A549 (cell line): ENCODE measurements at regions not wholly inside any gene's neighbourhood (a gene's known extent, or its start where the extent isn't known, plus 50 kb on each side); places are given as distances from the start of the nearest gene placed in this dataset.

Experiments
- ATAC-seq, 2 experiments: fragments of 200-7000 bp in 1 of 2; fragments of >200 bp in 1 of 2; cut with Nextera tagmentation in 1 of 2; cut with Tn5 transposase in 1 of 2; 3 replicates each; pipeline versions ENCODE4 v1.8.0 to v1.9.1; 2018 to 2020; ENCODE audit warnings: mild to moderate bottlenecking in 1 of 2, moderate library complexity in 1 of 2
- CTCF ChIA-PET: fragments of 300-600 bp; sonication (Branson Sonifier 250); formaldehyde crosslinking; extraction: SDS; loops from one replicate; lab custom pipeline; 2021; ENCODE audit warnings: antibody characterized with exemption, inconsistent platforms; lab: Yijun Ruan, JAX
- POLR2A ChIA-PET: fragments of 350-600 bp; formaldehyde crosslinking; extraction: SDS; loops from one replicate; lab custom pipeline; 2021; ENCODE audit warnings: antibody characterized with exemption, inconsistent platforms; lab: Yijun Ruan, JAX
- DNase-seq, 2 experiments: peaks; one replicate each; pipeline versions ENCODE4 v3.0.0 to v3.0.0-alpha.2; 2011 to 2016; ENCODE audit warnings: low read depth in 1 of 2, low spot score in 1 of 2
- FAIRE-seq: peaks from 2 replicates; lab custom pipeline; 2011; peaks lifted over from hg19 to GRCh38; lab: Jason Lieb, UNC
- H3K27ac ChIP-seq, 2 experiments: fragments of >200 bp; sonication (Bioruptor Twin); formaldehyde crosslinking; 3 replicates each; pipeline ENCODE4 v1.5.1; 2016 to 2017
- H3K4me1 ChIP-seq: fragments of >200 bp; sonication (Bioruptor Twin); formaldehyde crosslinking; 3 replicates; pipeline ENCODE4 v1.6.1; 2016
- H3K4me2 ChIP-seq: fragments of >200 bp; sonication (Bioruptor Twin); formaldehyde crosslinking; 3 replicates; pipeline ENCODE4 v1.6.1; 2016
- H3K4me3 ChIP-seq: fragments of >200 bp; sonication (Bioruptor Twin); formaldehyde crosslinking; 3 replicates; pipeline ENCODE4 v1.5.1; 2016
- H3K9me3 ChIP-seq: fragments of >200 bp; sonication (Bioruptor Twin); formaldehyde crosslinking; 3 replicates; pipeline ENCODE4 v1.6.1; 2016
- BHLHE40 ChIP-seq: IDR thresholded peaks from 2 replicates; pipeline ENCODE4 v1.6.1; 2012; ENCODE audit warnings: low read depth, low read length, inconsistent platforms
- CBX2 ChIP-seq: fragments of 200-600 bp; sonication (generic); IDR thresholded peaks from 2 replicates; pipeline ENCODE4 v1.6.1; 2016; ENCODE audit warnings: low read depth, mild to moderate bottlenecking, borderline replicate concordance
- CEBPB ChIP-seq, 2 experiments: fragments of >200 bp in 1 of 2; sonication (Bioruptor Twin) in 1 of 2; formaldehyde crosslinking in 1 of 2; IDR thresholded peaks; 2 replicates each; pipeline ENCODE4 v1.6.1; 2012 to 2016
- EHF ChIP-seq: fragments of 250-450 bp; sonication (Bioruptor Pico); IDR thresholded peaks from 2 replicates; pipeline ENCODE4 v1.5.0; 2020; ENCODE audit warnings: mild to moderate bottlenecking
- EP300 ChIP-seq, 2 experiments: fragments of >200 bp; sonication (Bioruptor Twin); formaldehyde crosslinking; IDR thresholded peaks; 2 replicates in 1 of 2; 3 replicates in 1 of 2; pipeline ENCODE4 v1.6.1; 2016 to 2017
- FOSL2 ChIP-seq, 2 experiments: fragments of 450-650 bp in 1 of 2; fragments of >200 bp in 1 of 2; sonication (Bioruptor Twin) in 1 of 2; formaldehyde crosslinking; IDR thresholded peaks; 2 replicates each; pipeline versions ENCODE4 v1.5.0 to v1.6.1; 2016 to 2020; ENCODE audit warnings: mild to moderate bottlenecking in 1 of 2, moderate library complexity in 1 of 2
- HEYL ChIP-seq: fragments of 250-450 bp; sonication (Bioruptor Pico); IDR thresholded peaks from 2 replicates; pipeline ENCODE4 v1.8.0; 2021; ENCODE audit warnings: mild to moderate bottlenecking, moderate library complexity
- HOXA7 ChIP-seq: fragments of 250-450 bp; sonication (Bioruptor Pico); IDR thresholded peaks from 2 replicates; pipeline ENCODE4 v1.5.0; 2020; ENCODE audit warnings: mild to moderate bottlenecking, moderate library complexity
- JUNB ChIP-seq: fragments of >200 bp; sonication (Bioruptor Twin); formaldehyde crosslinking; IDR thresholded peaks from 2 replicates; pipeline ENCODE4 v1.6.1; 2016
- KDM5A ChIP-seq: fragments of 200-600 bp; sonication (generic); IDR thresholded peaks from 2 replicates; pipeline ENCODE4 v1.6.1; 2016; ENCODE audit warnings: antibody characterized with exemption, mild to moderate bottlenecking
- MAFK ChIP-seq: fragments of 450-650 bp; IDR thresholded peaks from 2 replicates; pipeline ENCODE4 v1.6.1; 2014; ENCODE audit not compliant: partially characterized antibody
- MYC ChIP-seq: IDR thresholded peaks from 2 replicates; pipeline ENCODE4 v1.6.1; 2012; ENCODE audit warnings: mild to moderate bottlenecking, inconsistent platforms, low read length, improper control_type of control experiment, borderline replicate concordance
- NFE2L2 ChIP-seq: fragments of 150-350 bp; conservative IDR thresholded peaks from 2 replicates; pipeline ENCODE4 v1.6.1; 2014; ENCODE audit warnings: low read length
- NPAS2 ChIP-seq: fragments of 250-450 bp; sonication (Bioruptor Pico); IDR thresholded peaks from 2 replicates; pipeline ENCODE4 v1.8.0; 2022; ENCODE audit warnings: mild to moderate bottlenecking, moderate library complexity, borderline replicate concordance
- PHF8 ChIP-seq: fragments of 200-600 bp; sonication (generic); IDR thresholded peaks from 2 replicates; pipeline ENCODE4 v1.6.1; 2016; ENCODE audit warnings: low read depth, mild to moderate bottlenecking, antibody characterized with exemption, moderate library complexity, borderline replicate concordance
- POLR2A ChIP-seq: IDR thresholded peaks from 2 replicates; pipeline ENCODE4 v1.6.1; 2012; ENCODE audit warnings: mild to moderate bottlenecking, low read length
- RAD21 ChIP-seq, 2 experiments: fragments of >200 bp in 1 of 2; sonication (Bioruptor Twin) in 1 of 2; formaldehyde crosslinking in 1 of 2; IDR thresholded peaks in 1 of 2; conservative IDR thresholded peaks in 1 of 2; 2 replicates in 1 of 2; 3 replicates in 1 of 2; pipeline ENCODE4 v1.6.1; 2012 to 2018; ENCODE audit warnings: inconsistent platforms in 1 of 2
- RARB ChIP-seq: fragments of 250-450 bp; sonication (Bioruptor Pico); IDR thresholded peaks from 2 replicates; pipeline ENCODE4 v1.8.0; 2021; ENCODE audit warnings: mild to moderate bottlenecking, moderate library complexity
- RCOR1 ChIP-seq: fragments of 150-350 bp; IDR thresholded peaks from 2 replicates; pipeline ENCODE4 v1.6.1; 2014; ENCODE audit warnings: antibody characterized with exemption, low read length, low read depth
- RFX5 ChIP-seq: fragments of 450-650 bp; IDR thresholded peaks from 2 replicates; pipeline ENCODE4 v1.7.1; 2014; ENCODE audit warnings: antibody characterized with exemption, mild to moderate bottlenecking, moderate library complexity
- RNF2 ChIP-seq: fragments of 200-600 bp; sonication (generic); IDR thresholded peaks from 2 replicates; pipeline ENCODE4 v1.6.1; 2016; ENCODE audit warnings: low read depth, mild to moderate bottlenecking, antibody characterized with exemption, moderate library complexity, borderline replicate concordance
- SMC3 ChIP-seq: fragments of >200 bp; sonication (Bioruptor Twin); formaldehyde crosslinking; IDR thresholded peaks from 3 replicates; pipeline ENCODE4 v1.6.1; 2018; ENCODE audit warnings: inconsistent platforms
- SREBF2 ChIP-seq: fragments of 450-650 bp; IDR thresholded peaks from 2 replicates; pipeline ENCODE4 v1.6.1; 2014; ENCODE audit warnings: mild to moderate bottlenecking, moderate library complexity
- TFCP2L1 ChIP-seq: fragments of 250-450 bp; sonication (Bioruptor Pico); IDR thresholded peaks from 2 replicates; pipeline ENCODE4 v1.5.0; 2021; ENCODE audit warnings: mild to moderate bottlenecking
- TP53 ChIP-seq: fragments of 250-450 bp; sonication (Bioruptor Pico); IDR thresholded peaks from 2 replicates; pipeline ENCODE4 v1.5.0; 2021; ENCODE audit warnings: mild to moderate bottlenecking, moderate library complexity
- ZFP36 ChIP-seq: fragments of 450-650 bp; IDR thresholded peaks from 2 replicates; pipeline ENCODE4 v1.6.1; 2014; ENCODE audit warnings: borderline replicate concordance; ENCODE audit not compliant: partially characterized antibody
- ZNF302 ChIP-seq: fragments of 250-450 bp; sonication (Bioruptor Pico); IDR thresholded peaks from 2 replicates; pipeline ENCODE4 v1.9.0; 2021; ENCODE audit warnings: inconsistent platforms, mild to moderate bottlenecking, moderate library complexity
- WGBS: methylation state at CpG from one replicate; pipeline ENCODE4 v1.1.6; 2017; ENCODE audit errors: missing lambda C conversion rate; 5-methylcytosine and 5-hydroxymethylcytosine counted together
- TF ChIP-seq, protein P1 (sequence below): fragments of 250-450 bp; sonication (Bioruptor Pico); IDR thresholded peaks from 2 replicates; pipeline ENCODE4 v1.5.0; 2020; ENCODE audit warnings: low read depth, mild to moderate bottlenecking, moderate library complexity
- TF ChIP-seq, protein P2 (sequence below): fragments of >200 bp; sonication (Bioruptor Twin); formaldehyde crosslinking; IDR thresholded peaks from 2 replicates; pipeline ENCODE4 v1.6.1; 2016
- TF ChIP-seq, protein P3 (sequence below): fragments of 150-350 bp; IDR thresholded peaks from 2 replicates; pipeline ENCODE4 v1.6.1; 2014; ENCODE audit warnings: low read depth, mild to moderate bottlenecking, low read length
- TF ChIP-seq, protein P4 (sequence below): fragments of 450-650 bp; IDR thresholded peaks from 2 replicates; pipeline ENCODE4 v1.6.1; 2014; ENCODE audit warnings: antibody characterized with exemption

DNA sequence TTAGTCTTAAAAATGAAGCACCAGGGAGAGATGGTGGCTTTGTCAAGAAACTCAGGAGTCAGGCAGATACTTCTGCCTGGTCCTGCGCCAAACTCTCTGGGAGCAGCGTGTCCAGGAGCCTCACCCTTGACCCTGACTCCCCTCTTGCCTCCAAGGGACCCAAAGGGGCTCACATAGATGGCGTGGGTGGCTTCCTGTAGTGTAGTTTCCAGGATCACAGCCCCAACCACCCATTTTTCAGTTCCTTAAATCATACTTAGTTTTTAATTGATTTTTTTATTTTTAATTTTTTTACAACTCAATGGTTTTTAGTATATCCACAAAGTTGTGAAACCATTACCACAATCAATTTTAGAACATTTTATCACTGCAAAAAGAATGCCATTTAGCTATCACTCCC lies 107.7 kb upstream of the IGSF21 start:
- H3K4me1 ChIP-seq = no peaks in the 10 kb centered on the region
- no peak overlapping the region for H3K4me3 ChIP-seq
- no peak overlapping the region for H3K4me2 ChIP-seq
- TF ChIP-seq, protein P1, sequence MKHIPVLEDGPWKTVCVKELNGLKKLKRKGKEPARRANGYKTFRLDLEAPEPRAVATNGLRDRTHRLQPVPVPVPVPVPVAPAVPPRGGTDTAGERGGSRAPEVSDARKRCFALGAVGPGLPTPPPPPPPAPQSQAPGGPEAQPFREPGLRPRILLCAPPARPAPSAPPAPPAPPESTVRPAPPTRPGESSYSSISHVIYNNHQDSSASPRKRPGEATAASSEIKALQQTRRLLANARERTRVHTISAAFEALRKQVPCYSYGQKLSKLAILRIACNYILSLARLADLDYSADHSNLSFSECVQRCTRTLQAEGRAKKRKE = no peak
- TF ChIP-seq CEBPB (IDR thresholded peaks at IDR 0.05) = no peak
- no peak for TF ChIP-seq NFE2L2
- no peak for TF ChIP-seq JUNB
- no peak for TF ChIP-seq MYC
- TF ChIP-seq, protein P2, sequence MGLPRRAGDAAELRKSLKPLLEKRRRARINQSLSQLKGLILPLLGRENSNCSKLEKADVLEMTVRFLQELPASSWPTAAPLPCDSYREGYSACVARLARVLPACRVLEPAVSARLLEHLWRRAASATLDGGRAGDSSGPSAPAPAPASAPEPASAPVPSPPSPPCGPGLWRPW = no peak
- no peak for TF ChIP-seq MAFK
- no peak for TF ChIP-seq RAD21 (conservative IDR thresholded peaks at IDR 0.05 in 1 of 2, IDR thresholded peaks at IDR 0.05 in 1 of 2)
- TF ChIP-seq EP300 (IDR thresholded peaks at IDR 0.05) = no peak
- no peak for TF ChIP-seq RFX5
- TF ChIP-seq HEYL (CRISPR knock-in tag) = no peak
- TF ChIP-seq TP53 (CRISPR knock-in tag) = no peak
- no peak for TF ChIP-seq KDM5A
- no peak for TF ChIP-seq TFCP2L1
- TF ChIP-seq RCOR1 = no peak
- no peak for TF ChIP-seq EHF (CRISPR knock-in tag)
- TF ChIP-seq SMC3 = no peak
- TF ChIP-seq ZFP36 = no peak
- H3K27ac ChIP-seq = no peak overlapping the region
- ChIA-PET CTCF (interaction anchor here (1.1 to 1.3 kb wide), 3 partner anchors 41 to 338 kb away, joined by 3 read pairs; no protein-coding TSS in a partner anchor), POLR2A (no interaction called here)
- 35% methylated on average over 3 of the region's 3 CpGs for WGBS
- no peak for FAIRE-seq
- DNase-seq = no peak
- ATAC-seq = no peak
- H3K9me3 ChIP-seq = no peaks in the 10 kb centered on the region

DNA sequence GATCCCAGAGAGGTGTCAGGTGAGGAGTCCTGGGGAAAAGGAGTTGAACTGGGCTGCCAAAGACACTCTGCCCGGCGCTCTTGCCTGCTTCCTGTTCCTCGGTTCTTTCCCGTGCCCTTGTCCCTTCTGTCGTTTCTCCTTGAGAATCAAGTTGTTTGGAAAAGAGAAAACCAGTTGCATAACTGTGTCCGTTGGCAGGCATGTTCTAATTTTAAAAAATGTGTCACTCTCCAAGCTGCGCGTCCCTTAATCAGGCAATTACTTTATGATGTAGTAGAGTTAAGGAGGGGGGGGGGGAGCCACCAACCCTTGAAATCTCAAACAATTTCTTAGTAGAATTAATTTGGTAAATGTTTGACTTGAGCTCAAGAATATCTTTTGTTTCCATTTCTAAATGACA lies 105.9 kb upstream of the IGSF21 start:
- H3K4me3 ChIP-seq = no peak overlapping the region
- WGBS = 26% methylated on average over 8 of the region's 8 CpGs
- CTCF ChIA-PET = no interaction called here
- H3K4me2 ChIP-seq = no peak overlapping the region
- FAIRE-seq (no peak), ATAC-seq (no peak), DNase-seq (no peak)
- H3K9me3 ChIP-seq = no peaks in the 10 kb centered on the region
- no peak overlapping the region for H3K27ac ChIP-seq
- no peak for TF ChIP-seq PHF8
- TF ChIP-seq BHLHE40 = no peak
- TF ChIP-seq, protein P3, sequence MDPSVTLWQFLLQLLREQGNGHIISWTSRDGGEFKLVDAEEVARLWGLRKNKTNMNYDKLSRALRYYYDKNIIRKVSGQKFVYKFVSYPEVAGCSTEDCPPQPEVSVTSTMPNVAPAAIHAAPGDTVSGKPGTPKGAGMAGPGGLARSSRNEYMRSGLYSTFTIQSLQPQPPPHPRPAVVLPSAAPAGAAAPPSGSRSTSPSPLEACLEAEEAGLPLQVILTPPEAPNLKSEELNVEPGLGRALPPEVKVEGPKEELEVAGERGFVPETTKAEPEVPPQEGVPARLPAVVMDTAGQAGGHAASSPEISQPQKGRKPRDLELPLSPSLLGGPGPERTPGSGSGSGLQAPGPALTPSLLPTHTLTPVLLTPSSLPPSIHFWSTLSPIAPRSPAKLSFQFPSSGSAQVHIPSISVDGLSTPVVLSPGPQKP = no peak
- TF ChIP-seq POLR2A = no peak
- TF ChIP-seq RCOR1 = no peak
- no peak for TF ChIP-seq RARB (CRISPR knock-in tag)
- TF ChIP-seq JUNB = no peak
- no peak for TF ChIP-seq SREBF2
- no peak for TF ChIP-seq CEBPB (IDR thresholded peaks at IDR 0.05)
- no peak for TF ChIP-seq NPAS2 (CRISPR knock-in tag)
- H3K4me1 ChIP-seq = no peaks in the 10 kb centered on the region
- POLR2A ChIA-PET = no interaction called here

DNA sequence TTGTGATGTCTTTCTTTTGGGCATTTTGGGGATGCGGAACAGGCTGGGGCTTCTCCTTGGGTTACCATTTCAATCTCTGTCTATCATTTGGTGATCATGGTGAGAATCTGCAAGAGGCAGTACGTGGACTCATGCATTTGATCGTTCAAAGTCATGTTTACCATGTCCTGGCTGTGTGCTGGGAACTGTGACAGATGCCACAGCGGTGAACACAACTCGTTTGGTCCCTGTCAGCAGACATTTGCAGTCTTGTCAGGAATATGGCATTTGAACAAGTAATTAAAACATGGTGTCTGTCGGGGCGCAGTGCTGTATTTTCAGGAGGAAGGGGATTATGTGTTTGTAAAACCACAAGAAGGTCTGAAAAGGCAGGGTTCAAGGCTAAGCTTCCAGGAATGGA lies 103.3 kb upstream of the IGSF21 start:
- WGBS = 15% methylated on average over 7 of the region's 7 CpGs
- ATAC-seq (no peak), FAIRE-seq (no peak), DNase-seq (no peak)
- ChIA-PET POLR2A (no interaction called here), CTCF (no interaction called here)
- Histone ChIP-seq H3K9me3 (no peaks in the 10 kb centered on the region), H3K4me3 (no peak overlapping the region), H3K27ac (no peak overlapping the region), H3K4me2 (no peak overlapping the region), H3K4me1 (no peaks in the 10 kb centered on the region)
- no peak for TF ChIP-seq BHLHE40
- no peak for TF ChIP-seq FOSL2 (IDR thresholded peaks at IDR 0.05)
- TF ChIP-seq FOSL2 (CRISPR knock-in tag; IDR thresholded peaks at IDR 0.05) = no peak
- no peak for TF ChIP-seq SREBF2
- no peak for TF ChIP-seq MAFK
- TF ChIP-seq RNF2 = no peak
- no peak for TF ChIP-seq ZNF302 (CRISPR knock-in tag)
- TF ChIP-seq CBX2 = no peak
- TF ChIP-seq, protein P4, sequence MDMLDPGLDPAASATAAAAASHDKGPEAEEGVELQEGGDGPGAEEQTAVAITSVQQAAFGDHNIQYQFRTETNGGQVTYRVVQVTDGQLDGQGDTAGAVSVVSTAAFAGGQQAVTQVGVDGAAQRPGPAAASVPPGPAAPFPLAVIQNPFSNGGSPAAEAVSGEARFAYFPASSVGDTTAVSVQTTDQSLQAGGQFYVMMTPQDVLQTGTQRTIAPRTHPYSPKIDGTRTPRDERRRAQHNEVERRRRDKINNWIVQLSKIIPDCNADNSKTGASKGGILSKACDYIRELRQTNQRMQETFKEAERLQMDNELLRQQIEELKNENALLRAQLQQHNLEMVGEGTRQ = no peak
- TF ChIP-seq RFX5 = no peak
- no peak for TF ChIP-seq CEBPB (IDR thresholded peaks at IDR 0.05)
- TF ChIP-seq NPAS2 (CRISPR knock-in tag) = no peak
- TF ChIP-seq, protein P1 = no peak
- TF ChIP-seq HOXA7 (CRISPR knock-in tag) = no peak
